ENCODE measurements at regions not wholly inside any gene's neighbourhood (a gene's known extent, or its start where the extent isn't known, plus 50 kb on each side); places are given as distances from the start of the nearest gene placed in this dataset.

DNA sequence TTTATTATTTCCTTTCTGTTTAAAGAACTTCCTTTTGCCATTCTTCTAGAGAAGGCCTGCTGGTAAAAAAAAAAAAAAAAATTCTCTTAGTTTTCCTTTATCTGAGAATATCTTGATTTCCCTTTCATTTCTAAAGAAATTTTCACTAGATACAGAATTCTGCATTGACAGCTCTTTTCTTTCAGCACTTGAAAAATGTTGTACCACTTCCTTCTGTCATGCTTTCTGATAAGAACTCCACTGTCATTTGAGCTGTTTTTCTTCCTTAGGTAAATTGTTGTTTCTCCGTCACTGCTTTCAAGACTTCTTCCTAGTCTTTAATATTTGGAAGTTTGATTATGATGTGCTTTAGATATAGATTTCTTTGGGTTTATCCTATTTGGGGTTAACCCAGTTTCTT, 113.6 kb upstream of the BTG1 start:
- H3K9ac ChIP-seq (ENCODE audit: low read length): no peak overlapping the region
- no peak for TF ChIP-seq EZH2 (optimal IDR thresholded peaks at IDR 0.05; ENCODE audit: low read depth, low read length)
- TF ChIP-seq EZH2phosphoT487 (IDR thresholded peaks at IDR 0.05; ENCODE audit: low read length): no peak
- TF ChIP-seq, protein P1, sequence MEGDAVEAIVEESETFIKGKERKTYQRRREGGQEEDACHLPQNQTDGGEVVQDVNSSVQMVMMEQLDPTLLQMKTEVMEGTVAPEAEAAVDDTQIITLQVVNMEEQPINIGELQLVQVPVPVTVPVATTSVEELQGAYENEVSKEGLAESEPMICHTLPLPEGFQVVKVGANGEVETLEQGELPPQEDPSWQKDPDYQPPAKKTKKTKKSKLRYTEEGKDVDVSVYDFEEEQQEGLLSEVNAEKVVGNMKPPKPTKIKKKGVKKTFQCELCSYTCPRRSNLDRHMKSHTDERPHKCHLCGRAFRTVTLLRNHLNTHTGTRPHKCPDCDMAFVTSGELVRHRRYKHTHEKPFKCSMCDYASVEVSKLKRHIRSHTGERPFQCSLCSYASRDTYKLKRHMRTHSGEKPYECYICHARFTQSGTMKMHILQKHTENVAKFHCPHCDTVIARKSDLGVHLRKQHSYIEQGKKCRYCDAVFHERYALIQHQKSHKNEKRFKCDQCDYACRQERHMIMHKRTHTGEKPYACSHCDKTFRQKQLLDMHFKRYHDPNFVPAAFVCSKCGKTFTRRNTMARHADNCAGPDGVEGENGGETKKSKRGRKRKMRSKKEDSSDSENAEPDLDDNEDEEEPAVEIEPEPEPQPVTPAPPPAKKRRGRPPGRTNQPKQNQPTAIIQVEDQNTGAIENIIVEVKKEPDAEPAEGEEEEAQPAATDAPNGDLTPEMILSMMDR (IDR thresholded peaks at IDR 0.05; ENCODE audit: low read length): no peak
- no peaks in the 10 kb centered on the region for H3F3A ChIP-seq (ENCODE audit: insufficient read depth, low read length)
- H2AFZ ChIP-seq (ENCODE audit: low read length): no peak overlapping the region
- H3K4me3 ChIP-seq (ENCODE audit: low read length): no peak overlapping the region
- no peak overlapping the region for H3K27ac ChIP-seq (ENCODE audit: low read length)
- no peaks in the 10 kb centered on the region for H3K9me3 ChIP-seq (replicated peaks; ENCODE audit: insufficient read depth, low read length)
- H3K4me2 ChIP-seq (ENCODE audit: low read depth, low read length): no peak overlapping the region
- H3K9me2 ChIP-seq (replicated peaks; ENCODE audit: insufficient read depth, low read length): no peaks in the 10 kb centered on the region
- no peaks in the 10 kb centered on the region for H3K4me1 ChIP-seq (ENCODE audit: low read length)
- H3K79me2 ChIP-seq (ENCODE audit: low read length): no peaks in the 10 kb centered on the region
- no peak for DNase-seq
- H3K36me3 ChIP-seq (replicated peaks; ENCODE audit: insufficient read depth, low read length): no peaks in the 10 kb centered on the region
- H4K20me1 ChIP-seq (ENCODE audit: insufficient read depth, low read length): no peaks in the 10 kb centered on the region
- H3K27me3 ChIP-seq (replicated peaks; ENCODE audit: insufficient read depth, low read length): no peaks in the 10 kb centered on the region

DNA sequence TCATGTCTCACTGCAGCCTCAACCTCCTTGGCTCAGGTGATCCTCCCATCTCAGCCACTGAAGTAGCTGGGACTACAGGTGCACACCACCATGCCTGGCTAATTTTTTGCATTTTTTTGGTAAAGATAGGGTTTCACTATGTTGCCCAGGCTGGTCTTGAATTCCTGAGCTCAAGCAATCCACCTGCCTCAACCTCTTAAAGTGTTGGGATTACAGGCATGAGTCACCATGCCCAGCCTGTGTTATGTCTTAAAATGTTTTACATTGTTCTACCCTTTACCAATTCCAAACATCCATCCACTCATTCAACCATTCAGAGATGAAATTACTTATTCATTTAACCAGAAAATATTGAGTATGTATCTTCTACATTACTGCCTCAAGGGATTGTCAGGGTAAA, 111.6 kb upstream of the BTG1 start:
- Histone ChIP-seq H3K4me3 (ENCODE audit: low read length) (no peak overlapping the region), H3F3A (ENCODE audit: insufficient read depth, low read length) (no peaks in the 10 kb centered on the region), H3K9me3 (replicated peaks; ENCODE audit: insufficient read depth, low read length) (no peaks in the 10 kb centered on the region), H3K9ac (ENCODE audit: low read length) (no peak overlapping the region), H3K4me2 (ENCODE audit: low read depth, low read length) (no peak overlapping the region), H3K36me3 (replicated peaks; ENCODE audit: insufficient read depth, low read length) (no peaks in the 10 kb centered on the region), H3K79me2 (ENCODE audit: low read length) (no peaks in the 10 kb centered on the region), H4K20me1 (ENCODE audit: insufficient read depth, low read length) (no peaks in the 10 kb centered on the region), H3K4me1 (ENCODE audit: low read length) (no peaks in the 10 kb centered on the region), H3K27me3 (replicated peaks; ENCODE audit: insufficient read depth, low read length) (no peaks in the 10 kb centered on the region), H3K27ac (ENCODE audit: low read length) (no peak overlapping the region), H3K9me2 (replicated peaks; ENCODE audit: insufficient read depth, low read length) (no peaks in the 10 kb centered on the region), H2AFZ (ENCODE audit: low read length) (no peak overlapping the region)
- TF ChIP-seq EZH2phosphoT487 (IDR thresholded peaks at IDR 0.05; ENCODE audit: low read length): no peak
- TF ChIP-seq, protein P1 (IDR thresholded peaks at IDR 0.05; ENCODE audit: low read length): no peak
- no peak for TF ChIP-seq EZH2 (optimal IDR thresholded peaks at IDR 0.05; ENCODE audit: low read depth, low read length)
- no peak for DNase-seq

DNA sequence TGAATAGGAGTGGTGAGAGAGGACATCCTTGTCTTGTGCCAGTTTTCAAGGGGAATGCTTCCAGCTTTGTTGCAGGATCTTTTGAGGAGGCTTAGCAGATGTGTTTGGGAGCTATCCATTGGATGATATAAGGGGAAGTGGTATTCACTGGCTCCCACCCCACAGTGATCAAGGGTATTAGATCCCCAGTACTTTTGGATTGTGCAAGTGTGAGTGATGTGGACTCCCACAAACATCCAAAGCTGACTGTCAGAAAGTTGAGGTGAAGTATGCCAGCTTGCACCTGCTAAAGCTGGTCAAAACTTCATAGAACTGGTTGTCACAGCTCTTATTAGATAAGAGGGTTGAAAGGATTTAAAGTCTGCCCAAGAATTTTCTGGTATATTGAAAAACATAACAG, 110.1 kb upstream of the BTG1 start:
- no peaks in the 10 kb centered on the region for H3K36me3 ChIP-seq (replicated peaks; ENCODE audit: insufficient read depth, low read length)
- no peak for DNase-seq
- H3K4me3 ChIP-seq (ENCODE audit: low read length): no peak overlapping the region
- TF ChIP-seq, protein P1 (IDR thresholded peaks at IDR 0.05; ENCODE audit: low read length): no peak
- no peak for TF ChIP-seq EZH2 (optimal IDR thresholded peaks at IDR 0.05; ENCODE audit: low read depth, low read length)
- TF ChIP-seq EZH2phosphoT487 (IDR thresholded peaks at IDR 0.05; ENCODE audit: low read length): no peak
- no peak overlapping the region for H3K9ac ChIP-seq (ENCODE audit: low read length)
- H3K79me2 ChIP-seq (ENCODE audit: low read length): no peaks in the 10 kb centered on the region
- H3K4me1 ChIP-seq (ENCODE audit: low read length): no peaks in the 10 kb centered on the region
- no peaks in the 10 kb centered on the region for H4K20me1 ChIP-seq (ENCODE audit: insufficient read depth, low read length)
- no peak overlapping the region for H3K27ac ChIP-seq (ENCODE audit: low read length)
- H3K4me2 ChIP-seq (ENCODE audit: low read depth, low read length): no peak overlapping the region
- H2AFZ ChIP-seq (ENCODE audit: low read length): no peak overlapping the region
- no peaks in the 10 kb centered on the region for H3K9me3 ChIP-seq (replicated peaks; ENCODE audit: insufficient read depth, low read length)
- no peaks in the 10 kb centered on the region for H3K9me2 ChIP-seq (replicated peaks; ENCODE audit: insufficient read depth, low read length)
- H3K27me3 ChIP-seq (replicated peaks; ENCODE audit: insufficient read depth, low read length): no peaks in the 10 kb centered on the region
- no peaks in the 10 kb centered on the region for H3F3A ChIP-seq (ENCODE audit: insufficient read depth, low read length)
